ENCODE measurements at regions not wholly inside any gene's neighbourhood (a gene's known extent, or its start where the extent isn't known, plus 50 kb on each side); places are given as distances from the start of the nearest gene placed in this dataset.
A peak's percentile ranks its signal among the peaks of the same experiment; 100 is the strongest.

- H3K4me1 ChIP-seq: peaks cover 18% of the 10 kb centered on the region
- DNase-seq (ENCODE audit: low spot score in 2 of 2): peak; percentile 92 to 95
- no peaks in the 10 kb centered on the region for H3K9me3 ChIP-seq
- in situ Hi-C loops (cut with MboI; ENCODE audit: low sequenced_read_pairs): no loop called here
- no peaks in the 10 kb centered on the region for H3K36me3 ChIP-seq (replicated peaks)
- peak overlapping the region; percentile 3; the same call in 1 of the 2 replicates for H3K4me3 ChIP-seq
- no peaks in the 10 kb centered on the region for H3K27me3 ChIP-seq (ENCODE audit: low read depth)
These were observed 63.9 kb upstream of the ASAP2 start for GRCh38 chr2:9142551-9143263.

- peak; percentile 43 to 57 for DNase-seq (ENCODE audit: low spot score in 2 of 2)
- in situ Hi-C loops (cut with MboI; ENCODE audit: low sequenced_read_pairs): no loop called here
These were observed 64.7 kb upstream of the ASAP2 start for GRCh38 chr2:9141706-9142460.

DNA sequence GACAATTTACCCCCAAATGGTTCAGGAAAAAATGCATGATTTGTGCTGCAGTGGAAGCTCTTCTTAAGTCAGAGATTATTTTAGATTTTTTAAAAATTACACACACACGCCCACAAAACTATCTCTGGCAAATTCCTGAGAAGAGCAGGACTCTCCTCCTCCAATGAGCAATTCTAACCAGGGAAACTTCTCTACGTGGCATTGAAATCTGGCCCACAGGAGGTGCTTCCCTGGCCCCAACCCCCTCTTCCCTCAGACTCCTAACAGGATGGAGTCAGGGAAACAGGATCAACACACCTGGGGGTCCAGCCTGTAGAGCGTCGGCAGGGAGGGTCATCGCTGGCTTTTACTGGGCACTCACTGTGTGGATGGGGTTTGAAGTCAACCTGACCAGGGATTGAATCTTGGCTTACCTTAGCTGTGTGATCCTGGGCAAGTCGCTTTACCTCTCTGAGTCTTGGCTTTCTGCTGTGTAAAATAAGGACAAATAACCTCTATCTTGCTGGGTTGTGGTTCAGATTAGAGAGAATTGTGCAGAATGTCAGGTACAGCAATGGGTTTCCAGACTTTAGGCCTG, 65.4 kb upstream of the ASAP2 start:
- Histone ChIP-seq H3K4me3 (no peak overlapping the region), H3K4me1 (peaks cover 18% of the 10 kb centered on the region), H3K27me3 (ENCODE audit: low read depth) (no peaks in the 10 kb centered on the region), H3K36me3 (replicated peaks) (no peaks in the 10 kb centered on the region), H3K9me3 (no peaks in the 10 kb centered on the region)
- no peak for DNase-seq (ENCODE audit: low spot score in 2 of 2)
- in situ Hi-C loops (cut with MboI; ENCODE audit: low sequenced_read_pairs): no loop called here

More at GRCh38 chr2:9141706-9142460, 64.7 kb upstream of the ASAP2 start:
- Histone ChIP-seq H3K36me3 (replicated peaks) (no peaks in the 10 kb centered on the region), H3K4me1 (peaks cover 18% of the 10 kb centered on the region), H3K27me3 (ENCODE audit: low read depth) (no peaks in the 10 kb centered on the region), H3K9me3 (no peaks in the 10 kb centered on the region), H3K4me3 (no peak overlapping the region)

- Histone ChIP-seq H3K36me3 (replicated peaks) (no peaks in the 10 kb centered on the region), H3K27me3 (ENCODE audit: low read depth) (no peaks in the 10 kb centered on the region), H3K4me3 (no peak overlapping the region), H3K4me1 (peaks cover 18% of the 10 kb centered on the region), H3K9me3 (no peaks in the 10 kb centered on the region)
- in situ Hi-C loops (cut with MboI; ENCODE audit: low sequenced_read_pairs): no loop called here
- DNase-seq (ENCODE audit: low spot score in 2 of 2): peak in 1 of 2 experiments; percentile 39
These were observed 66.0 kb upstream of the ASAP2 start for GRCh38 chr2:9140645-9141044.

DNA sequence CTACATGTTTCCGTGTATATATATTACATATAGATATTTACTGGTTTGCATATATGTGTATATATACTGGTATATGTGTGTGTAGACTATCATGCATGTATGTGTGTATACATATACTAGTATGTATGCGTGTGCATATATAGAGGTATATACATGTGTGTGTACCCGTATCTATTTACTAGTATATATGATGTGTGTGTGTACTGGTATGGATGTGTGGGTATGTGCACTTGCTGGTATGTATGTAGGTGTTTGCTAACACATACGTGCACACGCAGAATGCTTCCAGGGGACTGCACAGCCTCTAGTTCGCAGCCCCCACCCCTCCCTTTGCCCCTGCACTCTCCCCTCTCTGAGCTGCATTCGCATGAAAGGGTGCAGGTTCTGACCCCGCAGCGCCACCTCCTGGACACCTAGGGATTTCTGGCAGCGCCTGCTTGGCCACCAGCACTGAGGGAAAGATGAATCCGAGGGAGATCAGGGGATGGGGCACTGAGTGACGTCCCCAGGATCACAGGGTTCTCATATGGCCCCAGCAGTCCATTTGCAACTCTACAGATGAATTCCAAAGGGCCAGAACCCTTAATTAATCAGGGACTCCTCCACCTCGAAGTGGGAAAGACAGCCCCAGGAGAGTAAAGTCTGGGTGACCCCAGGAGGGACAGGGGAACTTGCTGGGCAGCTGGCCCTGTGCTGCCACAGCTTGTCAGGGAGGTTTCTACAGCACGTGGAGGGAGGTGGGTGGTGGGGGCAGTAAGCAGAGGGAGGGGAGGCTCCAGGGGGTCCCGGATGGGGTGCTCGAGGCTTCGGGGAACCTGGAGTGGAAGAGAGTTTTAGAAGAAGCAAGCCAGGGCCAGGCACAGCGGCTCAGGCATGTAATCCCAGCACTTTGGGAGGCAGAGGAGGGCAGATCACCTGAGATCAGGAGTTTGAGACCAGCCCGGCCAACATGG, 66.8 kb upstream of the ASAP2 start:
- in situ Hi-C loops (cut with MboI; ENCODE audit: low sequenced_read_pairs): loop anchor here (10.0 kb wide), 1 partner anchor 265 kb away; no protein-coding TSS in a partner anchor
- DNase-seq (ENCODE audit: low spot score in 2 of 2): peak; percentile 52 to 94
- no peak overlapping the region for H3K4me3 ChIP-seq
- no peaks in the 10 kb centered on the region for H3K36me3 ChIP-seq (replicated peaks)
- no peaks in the 10 kb centered on the region for H3K9me3 ChIP-seq
- peaks cover 18% of the 10 kb centered on the region for H3K4me1 ChIP-seq
- no peaks in the 10 kb centered on the region for H3K27me3 ChIP-seq (ENCODE audit: low read depth)

DNA sequence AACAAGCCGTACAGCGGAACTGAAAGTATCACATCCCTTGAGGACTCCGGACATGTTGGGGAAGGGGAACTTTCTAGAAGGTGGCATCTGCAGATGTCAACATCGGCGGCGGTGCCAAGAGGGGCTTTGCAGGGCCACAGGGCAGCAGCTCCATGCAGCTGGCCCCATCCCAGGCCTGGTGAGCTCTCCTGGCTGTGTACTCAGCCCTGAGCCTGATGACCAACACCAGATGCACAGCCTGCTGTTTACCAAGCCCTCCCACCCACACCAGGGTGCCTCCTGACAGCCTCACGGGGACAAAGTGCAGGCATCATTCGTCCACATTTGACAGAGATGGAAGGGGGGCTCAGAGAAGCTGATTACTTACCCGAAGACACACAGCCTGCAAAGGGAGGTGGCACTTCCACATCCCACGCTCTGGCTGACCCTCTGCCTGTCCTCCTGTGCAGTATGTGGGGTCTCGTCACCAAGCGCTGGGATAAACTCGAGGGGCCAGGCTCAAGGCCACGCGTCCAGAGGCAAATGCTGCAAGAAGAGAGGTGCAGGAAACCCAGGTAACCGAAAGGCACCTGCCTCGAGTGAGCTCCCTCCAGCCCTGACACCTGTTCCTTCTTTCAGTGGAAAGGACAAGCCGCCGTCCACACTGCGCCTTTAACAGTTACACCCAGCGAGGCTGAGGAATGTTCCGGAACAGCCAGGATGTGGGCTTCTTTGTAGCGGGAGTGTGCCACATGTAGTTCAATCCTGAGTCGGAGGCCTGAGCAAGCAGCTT, 69.0 kb upstream of the ASAP2 start:
- H3K9me3 ChIP-seq: peaks cover 4% of the 10 kb centered on the region; the same call in 1 of the 2 replicates
- H3K27me3 ChIP-seq (ENCODE audit: low read depth): no peaks in the 10 kb centered on the region
- in situ Hi-C loops (cut with MboI; ENCODE audit: low sequenced_read_pairs): loop anchor here (10.0 kb wide), 1 partner anchor 263 kb away; no protein-coding TSS in a partner anchor
- no peak for DNase-seq (ENCODE audit: low spot score in 2 of 2)
- peaks cover 13% of the 10 kb centered on the region for H3K4me1 ChIP-seq
- H3K4me3 ChIP-seq: no peak overlapping the region
- no peaks in the 10 kb centered on the region for H3K36me3 ChIP-seq (replicated peaks)

GRCh38 chr2:9135822-9136558, 70.6 kb upstream of the ASAP2 start:
- in situ Hi-C loops (cut with MboI; ENCODE audit: low sequenced_read_pairs): loop anchor here (10.0 kb wide), 1 partner anchor 261 kb away; no protein-coding TSS in a partner anchor

GRCh38 chr2:9127316-9127715, 79.3 kb upstream of the ASAP2 start:
- H3K9me3 ChIP-seq: 0 out of 2 replicates have a peak, but pooled peaks cover 3% of the 10 kb centered on the region
- in situ Hi-C loops (cut with MboI; ENCODE audit: low sequenced_read_pairs): no loop called here

More at GRCh38 chr2:9135822-9136558, 70.6 kb upstream of the ASAP2 start:
- Histone ChIP-seq H3K9me3 (peaks cover 4% of the 10 kb centered on the region; the same call in 1 of the 2 replicates), H3K27me3 (ENCODE audit: low read depth) (no peaks in the 10 kb centered on the region), H3K4me3 (no peak overlapping the region), H3K36me3 (replicated peaks) (no peaks in the 10 kb centered on the region), H3K4me1 (no peaks in the 10 kb centered on the region; the same call in 1 of the 2 replicates)
- DNase-seq (ENCODE audit: low spot score in 2 of 2): peak; percentile 24 to 48

GRCh38 chr2:9126540-9126939, 80.1 kb upstream of the ASAP2 start:
- H3K9me3 ChIP-seq: 0 out of 2 replicates have a peak, but pooled peaks cover 3% of the 10 kb centered on the region
- no peak overlapping the region for H3K4me3 ChIP-seq
- no peaks in the 10 kb centered on the region for H3K36me3 ChIP-seq (replicated peaks)
- H3K27me3 ChIP-seq (ENCODE audit: low read depth): no peaks in the 10 kb centered on the region
- in situ Hi-C loops (cut with MboI; ENCODE audit: low sequenced_read_pairs): no loop called here
- no peaks in the 10 kb centered on the region for H3K4me1 ChIP-seq
- DNase-seq (ENCODE audit: low spot score in 2 of 2): no peak

More at GRCh38 chr2:9127316-9127715, 79.3 kb upstream of the ASAP2 start:
- no peaks in the 10 kb centered on the region for H3K36me3 ChIP-seq (replicated peaks)
- no peaks in the 10 kb centered on the region for H3K4me1 ChIP-seq
- no peak for DNase-seq (ENCODE audit: low spot score in 2 of 2)
- H3K4me3 ChIP-seq: no peak overlapping the region
- no peaks in the 10 kb centered on the region for H3K27me3 ChIP-seq (ENCODE audit: low read depth)

GRCh38 chr2:9124231-9124741, 82.3 kb upstream of the ASAP2 start:
- no peak for DNase-seq (ENCODE audit: low spot score in 2 of 2)
- H3K4me3 ChIP-seq: no peak overlapping the region
- in situ Hi-C loops (cut with MboI; ENCODE audit: low sequenced_read_pairs): no loop called here
- no peaks in the 10 kb centered on the region for H3K4me1 ChIP-seq
- H3K27me3 ChIP-seq (ENCODE audit: low read depth): no peaks in the 10 kb centered on the region
- no peaks in the 10 kb centered on the region for H3K36me3 ChIP-seq (replicated peaks)
- H3K9me3 ChIP-seq: 0 out of 2 replicates have a peak, but pooled peaks cover 3% of the 10 kb centered on the region

DNA sequence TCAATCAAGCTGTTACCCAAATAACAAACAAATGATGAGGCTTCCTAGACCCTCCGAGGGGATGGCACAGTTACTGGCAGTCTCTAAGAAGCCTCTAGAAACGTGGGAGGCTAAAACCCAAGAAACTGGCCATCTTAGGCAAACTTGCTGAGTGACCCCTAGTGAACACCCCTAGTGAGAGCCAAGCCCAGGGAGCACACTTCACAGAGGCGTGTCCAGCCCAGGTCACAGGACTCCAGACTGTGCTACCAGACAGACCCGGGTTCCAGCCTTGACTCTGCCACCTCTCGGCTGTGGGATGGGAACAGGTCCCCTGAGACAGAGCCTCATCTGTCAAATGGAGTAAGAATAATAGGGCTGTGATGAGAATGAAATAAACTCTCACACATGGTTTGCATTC, 83.5 kb upstream of the ASAP2 start:
- no peaks in the 10 kb centered on the region for H3K4me1 ChIP-seq
- in situ Hi-C loops (cut with MboI; ENCODE audit: low sequenced_read_pairs): no loop called here
- H3K27me3 ChIP-seq (ENCODE audit: low read depth): no peaks in the 10 kb centered on the region
- DNase-seq (ENCODE audit: low spot score in 2 of 2): no peak
- H3K9me3 ChIP-seq: 0 out of 2 replicates have a peak, but pooled peaks cover 3% of the 10 kb centered on the region
- no peaks in the 10 kb centered on the region for H3K36me3 ChIP-seq (replicated peaks)
- no peak overlapping the region for H3K4me3 ChIP-seq

- no peak for DNase-seq (ENCODE audit: low spot score in 2 of 2)
- Histone ChIP-seq H3K36me3 (replicated peaks) (no peaks in the 10 kb centered on the region), H3K9me3 (0 out of 2 replicates have a peak, but pooled peaks cover 3% of the 10 kb centered on the region), H3K27me3 (ENCODE audit: low read depth) (no peaks in the 10 kb centered on the region), H3K4me1 (no peaks in the 10 kb centered on the region), H3K4me3 (no peak overlapping the region)
- in situ Hi-C loops (cut with MboI; ENCODE audit: low sequenced_read_pairs): no loop called here
These were observed 84.2 kb upstream of the ASAP2 start for GRCh38 chr2:9122367-9122766.
